ENCODE measurements at regions not wholly inside any gene's neighbourhood (a gene's known extent, or its start where the extent isn't known, plus 50 kb on each side); places are given as distances from the start of the nearest gene placed in this dataset.

DNA sequence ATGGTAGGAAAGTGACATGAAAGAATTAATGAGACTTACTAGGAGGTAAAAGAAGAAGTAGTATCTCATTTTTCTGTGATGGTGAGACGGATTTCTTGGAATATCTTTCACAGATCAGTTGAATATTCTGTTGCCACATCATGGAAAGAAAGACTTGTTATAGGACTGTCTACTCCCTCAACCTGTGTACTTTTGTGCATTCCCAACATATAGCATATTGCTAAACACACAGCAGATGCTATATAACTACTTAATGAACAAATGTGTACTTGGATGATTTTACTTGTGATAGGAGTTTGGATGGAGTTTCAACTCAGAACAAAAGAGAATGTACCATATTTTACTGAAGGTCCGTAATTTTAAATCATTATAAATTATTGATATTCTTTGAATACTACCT is 128.5 kb downstream of the LURAP1L start:
- TF ChIP-seq NFIC (IDR thresholded peaks at IDR 0.05) (no peak), TEAD4 (IDR thresholded peaks at IDR 0.05) (no peak), YY1 (IDR thresholded peaks at IDR 0.05; ENCODE audit: low read depth) (no peak), TAF1 (IDR thresholded peaks at IDR 0.05; ENCODE audit: low read depth) (no peak), EGR1 (IDR thresholded peaks at IDR 0.05) (no peak), TCF12 (IDR thresholded peaks at IDR 0.05; ENCODE audit: low read depth) (no peak), EP300 (IDR thresholded peaks at IDR 0.05; ENCODE audit: borderline replicate concordance) (no peak)
- TF ChIP-seq, protein P1, sequence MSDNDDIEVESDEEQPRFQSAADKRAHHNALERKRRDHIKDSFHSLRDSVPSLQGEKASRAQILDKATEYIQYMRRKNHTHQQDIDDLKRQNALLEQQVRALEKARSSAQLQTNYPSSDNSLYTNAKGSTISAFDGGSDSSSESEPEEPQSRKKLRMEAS (IDR thresholded peaks at IDR 0.05): no peak
- TF ChIP-seq, protein P2, sequence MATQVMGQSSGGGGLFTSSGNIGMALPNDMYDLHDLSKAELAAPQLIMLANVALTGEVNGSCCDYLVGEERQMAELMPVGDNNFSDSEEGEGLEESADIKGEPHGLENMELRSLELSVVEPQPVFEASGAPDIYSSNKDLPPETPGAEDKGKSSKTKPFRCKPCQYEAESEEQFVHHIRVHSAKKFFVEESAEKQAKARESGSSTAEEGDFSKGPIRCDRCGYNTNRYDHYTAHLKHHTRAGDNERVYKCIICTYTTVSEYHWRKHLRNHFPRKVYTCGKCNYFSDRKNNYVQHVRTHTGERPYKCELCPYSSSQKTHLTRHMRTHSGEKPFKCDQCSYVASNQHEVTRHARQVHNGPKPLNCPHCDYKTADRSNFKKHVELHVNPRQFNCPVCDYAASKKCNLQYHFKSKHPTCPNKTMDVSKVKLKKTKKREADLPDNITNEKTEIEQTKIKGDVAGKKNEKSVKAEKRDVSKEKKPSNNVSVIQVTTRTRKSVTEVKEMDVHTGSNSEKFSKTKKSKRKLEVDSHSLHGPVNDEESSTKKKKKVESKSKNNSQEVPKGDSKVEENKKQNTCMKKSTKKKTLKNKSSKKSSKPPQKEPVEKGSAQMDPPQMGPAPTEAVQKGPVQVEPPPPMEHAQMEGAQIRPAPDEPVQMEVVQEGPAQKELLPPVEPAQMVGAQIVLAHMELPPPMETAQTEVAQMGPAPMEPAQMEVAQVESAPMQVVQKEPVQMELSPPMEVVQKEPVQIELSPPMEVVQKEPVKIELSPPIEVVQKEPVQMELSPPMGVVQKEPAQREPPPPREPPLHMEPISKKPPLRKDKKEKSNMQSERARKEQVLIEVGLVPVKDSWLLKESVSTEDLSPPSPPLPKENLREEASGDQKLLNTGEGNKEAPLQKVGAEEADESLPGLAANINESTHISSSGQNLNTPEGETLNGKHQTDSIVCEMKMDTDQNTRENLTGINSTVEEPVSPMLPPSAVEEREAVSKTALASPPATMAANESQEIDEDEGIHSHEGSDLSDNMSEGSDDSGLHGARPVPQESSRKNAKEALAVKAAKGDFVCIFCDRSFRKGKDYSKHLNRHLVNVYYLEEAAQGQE (IDR thresholded peaks at IDR 0.05; ENCODE audit: low read depth): no peak

DNA sequence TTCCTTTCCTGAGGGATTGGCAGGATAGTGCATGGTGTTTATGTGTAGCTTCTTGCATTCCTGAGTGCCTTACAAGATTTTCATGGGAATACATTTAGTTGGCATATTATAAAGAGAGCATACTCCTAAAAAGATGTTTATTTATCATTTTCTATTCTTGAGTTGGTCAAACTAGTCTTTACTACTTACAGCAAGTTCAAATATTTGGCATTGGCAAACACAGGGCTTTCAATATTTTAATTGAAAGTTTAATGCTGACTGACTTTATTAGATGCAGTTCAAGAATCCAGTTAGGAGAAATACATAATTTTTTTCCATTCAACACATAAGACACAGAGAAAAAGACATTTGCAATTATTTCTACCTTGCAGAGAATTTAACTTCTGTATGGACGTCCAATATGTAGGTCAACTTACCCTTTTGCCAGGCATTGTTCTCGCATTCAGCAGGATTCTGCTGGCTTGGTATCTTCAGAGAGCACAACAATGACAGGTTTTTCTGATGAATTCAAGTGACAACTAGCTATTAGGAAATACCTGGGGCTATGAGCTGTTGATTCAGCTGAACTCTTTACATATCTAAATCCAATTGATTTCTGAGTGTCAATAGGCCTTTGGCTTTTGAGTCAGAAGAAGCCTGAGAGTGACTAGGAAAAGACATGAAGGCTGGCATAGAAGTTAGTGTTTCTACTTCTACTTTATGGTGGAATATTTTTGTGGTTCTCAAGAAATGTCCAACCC is 129.6 kb downstream of the LURAP1L start:
- TF ChIP-seq, protein P1 (IDR thresholded peaks at IDR 0.05): no peak
- TF ChIP-seq, protein P2 (IDR thresholded peaks at IDR 0.05; ENCODE audit: low read depth): no peak
- TF ChIP-seq YY1 (IDR thresholded peaks at IDR 0.05; ENCODE audit: low read depth) (no peak), FOXM1 (IDR thresholded peaks at IDR 0.05; ENCODE audit: borderline replicate concordance, low read depth) (no peak), CREB1 (IDR thresholded peaks at IDR 0.05; ENCODE audit: low read depth) (no peak), NFIC (IDR thresholded peaks at IDR 0.05) (no peak), TEAD4 (IDR thresholded peaks at IDR 0.05) (no peak), RAD21 (IDR thresholded peaks at IDR 0.05; ENCODE audit: low read depth) (no peak), TAF1 (IDR thresholded peaks at IDR 0.05; ENCODE audit: low read depth) (no peak), CEBPB (IDR thresholded peaks at IDR 0.05) (no peak), EP300 (IDR thresholded peaks at IDR 0.05; ENCODE audit: borderline replicate concordance) (no peak), ZBTB7A (IDR thresholded peaks at IDR 0.05; ENCODE audit: low read depth) (no peak)
- TF ChIP-seq, protein P3, sequence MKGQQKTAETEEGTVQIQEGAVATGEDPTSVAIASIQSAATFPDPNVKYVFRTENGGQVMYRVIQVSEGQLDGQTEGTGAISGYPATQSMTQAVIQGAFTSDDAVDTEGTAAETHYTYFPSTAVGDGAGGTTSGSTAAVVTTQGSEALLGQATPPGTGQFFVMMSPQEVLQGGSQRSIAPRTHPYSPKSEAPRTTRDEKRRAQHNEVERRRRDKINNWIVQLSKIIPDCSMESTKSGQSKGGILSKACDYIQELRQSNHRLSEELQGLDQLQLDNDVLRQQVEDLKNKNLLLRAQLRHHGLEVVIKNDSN (IDR thresholded peaks at IDR 0.05): no peak

DNA sequence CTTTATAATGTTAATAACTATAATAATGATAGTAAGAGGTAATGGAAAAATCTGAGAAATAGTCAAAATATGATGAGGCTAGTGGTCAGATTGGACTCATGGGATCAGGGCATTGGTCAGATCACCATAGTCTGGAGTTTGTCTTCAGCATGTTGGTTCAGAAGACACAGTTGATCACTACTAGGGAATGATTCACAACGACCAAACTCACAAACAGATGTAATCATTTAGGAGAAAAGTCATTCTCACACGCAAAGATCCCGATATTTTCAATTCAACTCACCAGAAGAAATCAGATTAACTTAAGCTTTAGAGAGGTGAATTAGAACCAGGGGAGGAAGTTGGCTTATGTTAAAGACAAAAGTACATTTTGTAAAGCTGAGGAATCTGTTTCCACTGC is 131.8 kb downstream of the LURAP1L start:
- TF ChIP-seq, protein P3 (IDR thresholded peaks at IDR 0.05): no peak
- TF ChIP-seq EP300 (IDR thresholded peaks at IDR 0.05; ENCODE audit: borderline replicate concordance): no peak
- no peak for TF ChIP-seq EGR1 (IDR thresholded peaks at IDR 0.05)
- TF ChIP-seq, protein P2 (IDR thresholded peaks at IDR 0.05; ENCODE audit: low read depth): no peak
- no peak for TF ChIP-seq CREB1 (IDR thresholded peaks at IDR 0.05; ENCODE audit: low read depth)
- no peak for TF ChIP-seq FOXM1 (IDR thresholded peaks at IDR 0.05; ENCODE audit: borderline replicate concordance, low read depth)
- no peak for TF ChIP-seq TCF12 (IDR thresholded peaks at IDR 0.05; ENCODE audit: low read depth)
- TF ChIP-seq, protein P1 (IDR thresholded peaks at IDR 0.05): no peak
- no peak for TF ChIP-seq CEBPB (IDR thresholded peaks at IDR 0.05)
- no peak for TF ChIP-seq TEAD4 (IDR thresholded peaks at IDR 0.05)
- no peak for TF ChIP-seq NFIC (IDR thresholded peaks at IDR 0.05)
- TF ChIP-seq YY1 (IDR thresholded peaks at IDR 0.05; ENCODE audit: low read depth): no peak

DNA sequence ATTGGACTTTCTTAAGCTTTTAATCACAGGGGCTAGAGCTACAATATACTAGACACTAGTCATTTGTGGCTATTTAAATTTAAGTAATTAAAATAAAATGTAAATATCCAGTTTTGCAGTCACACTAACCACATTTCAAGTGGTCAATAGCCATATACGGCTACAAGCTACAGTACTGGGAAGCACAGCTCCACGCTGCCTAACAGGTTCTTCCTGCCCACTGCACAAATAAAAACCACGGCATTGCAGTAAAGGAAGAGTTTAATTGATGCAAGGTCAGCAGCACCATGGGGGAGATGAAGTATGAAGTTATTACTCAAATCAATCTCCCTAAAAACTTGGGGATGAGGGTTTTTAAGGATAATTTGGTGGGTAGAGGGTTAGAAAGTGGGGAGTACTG is 134.1 kb downstream of the LURAP1L start:
- TF ChIP-seq CREB1 (IDR thresholded peaks at IDR 0.05; ENCODE audit: low read depth) (no peak), TAF1 (IDR thresholded peaks at IDR 0.05; ENCODE audit: low read depth) (no peak), FOXM1 (IDR thresholded peaks at IDR 0.05; ENCODE audit: borderline replicate concordance, low read depth) (no peak), EGR1 (IDR thresholded peaks at IDR 0.05) (no peak), CEBPB (IDR thresholded peaks at IDR 0.05) (no peak), NFIC (IDR thresholded peaks at IDR 0.05) (no peak), ZBTB7A (IDR thresholded peaks at IDR 0.05; ENCODE audit: low read depth) (no peak), YY1 (IDR thresholded peaks at IDR 0.05; ENCODE audit: low read depth) (no peak)
- TF ChIP-seq, protein P3 (IDR thresholded peaks at IDR 0.05): no peak
- TF ChIP-seq, protein P2 (IDR thresholded peaks at IDR 0.05; ENCODE audit: low read depth): no peak
- TF ChIP-seq, protein P1 (IDR thresholded peaks at IDR 0.05): no peak

Data from Ishikawa (cell line).